ENCODE measurements at regions not wholly inside any gene's neighbourhood (a gene's known extent, or its start where the extent isn't known, plus 50 kb on each side); places are given as distances from the start of the nearest gene placed in this dataset.
"Not testable (repeated sequence)": the region's sequence is repeated elsewhere in the genome, so short reads cannot be mapped to it uniquely, and the experiment has no call there.

- no peak for DNase-seq
Observed at GRCh38 chrX:7362111-7362510, 214.2 kb upstream of the PUDP start.

- DNase-seq, result no peak
Observed at GRCh38 chrX:7351926-7352325, 204.0 kb upstream of the PUDP start.

GRCh38 chrX:7347465-7347864, 199.5 kb upstream of the PUDP start:
- DNase-seq, result peak; percentile 33

GRCh38 chrX:7346021-7346420, 198.1 kb upstream of the PUDP start:
- no peak for DNase-seq

- DNase-seq, result no peak
Observed at GRCh38 chrX:7343181-7343580, 195.2 kb upstream of the PUDP start.

GRCh38 chrX:7335816-7336362, 187.9 kb upstream of the PUDP start:
- DNase-seq, result not testable (repeated sequence)

GRCh38 chrX:7334253-7334935, 186.4 kb upstream of the PUDP start:
- DNase-seq, result no peak

GRCh38 chrX:7330971-7331746, 183.2 kb upstream of the PUDP start:
- no peak for DNase-seq

- no peak for DNase-seq
Observed at GRCh38 chrX:7330556-7330955, 182.6 kb upstream of the PUDP start.

- no peak for DNase-seq
Observed at GRCh38 chrX:7318661-7319060, 170.7 kb upstream of the PUDP start.

- no peak for DNase-seq
Observed at GRCh38 chrX:7318241-7318640, 170.3 kb upstream of the PUDP start.

- no peak for DNase-seq
Observed at GRCh38 chrX:7316887-7317286, 168.9 kb upstream of the PUDP start.

GRCh38 chrX:7316280-7316679, 168.3 kb upstream of the PUDP start:
- no peak for DNase-seq

- DNase-seq, result no peak
Observed at GRCh38 chrX:7314425-7314824, 166.5 kb upstream of the PUDP start.

GRCh38 chrX:7307720-7308119, 159.8 kb upstream of the PUDP start:
- DNase-seq, result no peak

GRCh38 chrX:7294483-7294882, 146.5 kb upstream of the PUDP start:
- no peak for DNase-seq

GRCh38 chrX:7286168-7286837, 138.3 kb upstream of the PUDP start:
- no peak for DNase-seq

- no peak for DNase-seq
Observed at GRCh38 chrX:7285765-7286164, 137.8 kb upstream of the PUDP start.

- no peak for DNase-seq
Observed at GRCh38 chrX:7283741-7284140, 135.8 kb upstream of the PUDP start.

- DNase-seq, result no peak
Observed at GRCh38 chrX:7280520-7280919, 132.6 kb upstream of the PUDP start.

- no peak for DNase-seq
Observed at GRCh38 chrX:7272346-7272745, 124.4 kb upstream of the PUDP start.

- DNase-seq, result no peak
Observed at GRCh38 chrX:7270933-7271332, 123.0 kb upstream of the PUDP start.

GRCh38 chrX:7269991-7270390, 122.0 kb upstream of the PUDP start:
- DNase-seq, result no peak

- no peak for DNase-seq
Observed at GRCh38 chrX:7269589-7269988, 121.6 kb upstream of the PUDP start.

All from DMS153 (cell line).